Sciatic nerve (tissue), 2 donors: ENCODE measurements at regions not wholly inside any gene's neighbourhood (a gene's known extent, or its start where the extent isn't known, plus 50 kb on each side); places are given as distances from the start of the nearest gene placed in this dataset.
"Not testable (repeated sequence)": the region's sequence is repeated elsewhere in the genome, so short reads cannot be mapped to it uniquely, and the experiment has no call there.

Source experiments
- ATAC-seq: fragments of 200-7000 bp; cut with Tn5 transposase; one replicate; pipeline ENCODE4 v1.9.1; 2020; ENCODE audit warnings: mild to moderate bottlenecking, moderate library complexity
- DNase-seq: peaks from one replicate; pipeline ENCODE4 v3.0.0-alpha.2; 2020; ENCODE audit warnings: low spot score
- intact Hi-C: fragments of 100-400 bp; cut with DNase I; formaldehyde crosslinking; loops from one replicate; pipeline ENCODE4 v1.14.2; 2022
- donor health status: DM: no; HTN: no; CAD: no.
- donor health status: DM: no; HTN: no; CAD: no.

DNA sequence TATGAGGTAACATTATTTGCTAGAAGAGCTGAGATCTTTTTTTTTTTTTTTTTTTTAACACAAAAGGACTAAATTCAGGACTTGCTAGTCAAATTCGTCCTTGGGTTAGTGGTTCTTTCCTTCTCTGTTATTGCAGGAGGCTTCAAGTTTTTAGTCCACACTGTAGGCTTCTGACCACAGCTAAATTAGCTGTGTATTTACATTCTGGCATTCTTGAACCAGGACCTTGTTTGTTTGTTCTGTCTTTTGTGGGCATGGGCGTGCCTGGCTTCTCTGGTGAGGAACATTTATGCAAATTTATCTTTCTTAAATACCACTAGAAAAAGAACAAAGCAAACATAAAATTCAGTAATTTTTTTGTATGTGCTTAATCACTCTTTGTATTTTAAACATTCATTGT lies 57.3 kb upstream of the GARIN1A start:
- intact Hi-C loops: not testable (repeated sequence)

GRCh38 chr7:128616799-128617198 lies 55.3 kb upstream of the GARIN1A start:
- DNase-seq, ATAC-seq, intact Hi-C loops: not testable (repeated sequence)

More for the DNA sequence above, 57.3 kb upstream of the GARIN1A start:
- DNase-seq, ATAC-seq: not testable (repeated sequence)
